Activated T-cell treated with anti-CD3 and anti-CD28 coated beads, Interleukin-2, amount 50 U/mL, for 48 hours (primary cell): ENCODE measurements at regions not wholly inside any gene's neighbourhood (a gene's known extent, or its start where the extent isn't known, plus 50 kb on each side); places are given as distances from the start of the nearest gene placed in this dataset.

Source experiments
- DNase-seq, 2 experiments: peaks; one replicate each; pipeline ENCODE4 v3.0.0-alpha.2; 2020

GRCh38 chr20:60540591-60540990 is 582.4 kb downstream of the CDH26 start:
- DNase-seq, result no peak

DNA sequence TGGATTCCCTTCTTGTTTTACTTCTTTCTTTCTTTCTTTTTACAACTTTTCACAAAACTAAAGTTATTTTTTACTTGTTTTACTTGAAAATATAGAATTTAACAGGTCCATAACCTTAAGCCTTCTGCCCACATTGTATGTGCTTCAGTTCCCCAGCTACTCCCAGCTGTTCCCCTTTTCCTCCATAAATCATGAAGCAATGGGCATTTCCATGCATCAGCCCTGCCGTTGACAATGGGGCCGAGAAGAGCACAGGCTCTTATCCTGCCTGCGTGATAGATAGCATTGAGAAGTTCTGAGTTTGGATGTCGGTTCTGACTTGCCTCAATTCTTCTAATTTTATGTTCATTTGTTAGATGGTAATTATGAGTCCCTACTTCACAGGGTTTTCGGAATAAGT is 583.8 kb downstream of the CDH26 start:
- DNase-seq, result no peak

GRCh38 chr20:60543598-60543997 is 585.4 kb downstream of the CDH26 start:
- DNase-seq, result no peak

GRCh38 chr20:60553095-60553494 is 594.9 kb downstream of the CDH26 start:
- DNase-seq, result no peak

DNA sequence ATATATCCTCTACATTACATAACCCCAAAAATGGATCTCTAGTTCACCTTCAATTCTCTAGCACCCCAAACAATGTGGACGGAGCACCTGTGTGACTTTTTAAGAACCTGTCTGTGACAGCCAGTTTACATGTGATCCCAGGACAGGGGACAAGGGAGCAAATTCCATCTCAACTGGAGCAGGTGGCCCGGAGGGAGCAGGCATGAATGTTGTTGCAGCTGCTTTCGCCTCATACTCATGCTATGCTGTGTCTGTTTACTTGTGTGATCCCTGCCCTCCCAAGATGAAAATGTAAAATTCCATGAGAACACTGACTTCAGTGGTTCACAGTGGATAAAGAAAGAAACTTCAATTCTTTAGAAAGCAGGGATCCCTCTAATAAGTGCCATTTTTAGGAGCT is 600.3 kb downstream of the CDH26 start:
- no peak for DNase-seq

DNA sequence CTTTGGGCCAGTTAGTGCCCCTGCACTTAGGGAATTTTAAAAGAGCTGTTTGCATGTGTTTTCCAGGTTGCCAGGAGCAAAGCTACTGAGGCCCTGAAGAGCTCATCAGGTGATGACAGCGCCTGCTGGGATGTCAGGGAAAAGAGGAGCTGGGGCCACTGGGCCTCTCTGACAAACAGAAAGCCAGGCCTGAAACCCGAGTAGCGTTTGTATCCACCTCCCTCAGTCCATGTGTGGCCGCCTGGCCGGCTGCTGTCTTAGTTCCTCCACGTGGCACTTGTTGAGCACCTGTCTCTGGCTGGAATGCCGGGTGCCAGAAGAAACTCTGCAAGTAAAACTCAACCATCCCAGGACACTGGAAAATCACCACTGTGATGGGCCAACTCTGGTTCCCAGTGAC is 601.2 kb downstream of the CDH26 start:
- DNase-seq, result no peak

DNA sequence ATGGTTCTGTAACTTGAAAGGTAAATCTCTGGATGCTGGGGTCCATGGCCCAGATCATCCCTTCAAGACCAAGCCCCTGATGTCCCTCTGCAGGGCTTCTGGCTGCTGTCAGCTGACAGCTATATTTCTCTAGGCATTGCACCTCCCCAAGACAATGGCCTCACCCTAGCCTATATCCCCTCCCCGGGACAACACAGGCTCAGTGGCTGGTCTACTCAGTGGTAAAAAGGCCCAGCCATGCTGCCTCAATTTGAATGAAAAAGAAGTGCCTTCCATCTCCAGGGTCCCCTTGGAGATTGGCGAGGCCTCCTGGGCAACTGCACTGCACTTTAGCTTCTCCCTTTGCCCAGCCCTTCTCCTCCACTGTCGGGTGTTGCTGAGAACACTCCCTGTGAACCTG is 602.8 kb downstream of the CDH26 start:
- DNase-seq, result no peak

DNA sequence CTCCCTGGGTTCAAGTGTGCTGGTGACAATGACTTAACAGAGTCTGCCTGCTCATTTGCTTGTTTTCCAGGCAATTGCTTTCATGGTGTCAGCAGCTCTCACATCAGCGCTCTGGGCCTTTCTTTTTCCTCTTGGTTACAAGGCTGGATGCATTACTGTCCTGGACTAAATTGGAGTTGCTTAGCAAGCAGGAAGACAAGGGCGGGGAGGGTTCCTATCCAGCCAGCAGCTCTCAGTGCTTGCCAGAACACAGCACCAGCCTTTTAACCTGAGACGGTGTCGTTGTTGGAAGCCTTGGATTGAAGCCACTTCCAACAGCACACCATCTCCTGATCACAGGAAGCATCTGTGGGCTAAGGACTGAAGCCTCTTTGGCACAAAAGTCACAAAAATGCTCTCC is 606.9 kb downstream of the CDH26 start:
- DNase-seq, result no peak

GRCh38 chr20:60565551-60565950 is 607.3 kb downstream of the CDH26 start:
- DNase-seq, result no peak

GRCh38 chr20:60569116-60569515 is 610.9 kb downstream of the CDH26 start:
- no peak for DNase-seq

- DNase-seq, result no peak
Observed at GRCh38 chr20:60570481-60571277, 612.5 kb downstream of the CDH26 start.

DNA sequence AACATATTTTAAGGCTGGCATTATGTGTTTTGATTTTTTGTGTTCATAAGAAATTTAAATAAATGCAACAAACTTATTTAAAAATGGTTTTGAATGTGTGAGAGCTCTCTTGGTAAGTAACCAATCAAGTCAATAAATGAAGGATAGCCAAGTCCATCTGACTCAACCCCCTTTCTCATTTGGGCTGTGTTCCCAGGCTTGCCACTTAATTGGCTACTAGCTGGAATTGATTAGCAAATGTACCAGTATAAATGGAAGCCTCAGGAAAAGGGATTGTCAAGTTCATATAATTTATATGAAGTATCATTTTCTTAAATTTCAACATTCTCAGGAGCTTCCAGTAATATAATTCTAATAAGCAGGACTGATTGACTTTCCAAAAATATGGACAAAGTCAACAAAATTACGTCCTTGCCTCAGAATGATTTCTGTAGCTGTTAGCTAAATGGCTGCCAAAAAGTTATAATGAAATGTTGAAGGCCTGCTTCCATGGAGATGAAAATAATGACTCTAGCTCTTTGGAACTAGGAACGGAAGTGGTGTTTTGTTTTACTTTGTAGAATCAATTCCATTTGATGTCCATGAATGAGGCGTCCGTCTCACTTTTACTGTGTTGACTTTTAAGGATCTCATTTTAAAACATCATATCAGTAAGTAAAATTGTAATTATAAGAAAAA is 614.9 kb downstream of the CDH26 start:
- no peak for DNase-seq

- DNase-seq, result no peak
Observed at GRCh38 chr20:60576236-60576635, 618.0 kb downstream of the CDH26 start.

- no peak for DNase-seq
Observed at GRCh38 chr20:60579941-60580515, 621.8 kb downstream of the CDH26 start.

- DNase-seq, result no peak
Observed at GRCh38 chr20:60581606-60582115, 623.4 kb downstream of the CDH26 start.

DNA sequence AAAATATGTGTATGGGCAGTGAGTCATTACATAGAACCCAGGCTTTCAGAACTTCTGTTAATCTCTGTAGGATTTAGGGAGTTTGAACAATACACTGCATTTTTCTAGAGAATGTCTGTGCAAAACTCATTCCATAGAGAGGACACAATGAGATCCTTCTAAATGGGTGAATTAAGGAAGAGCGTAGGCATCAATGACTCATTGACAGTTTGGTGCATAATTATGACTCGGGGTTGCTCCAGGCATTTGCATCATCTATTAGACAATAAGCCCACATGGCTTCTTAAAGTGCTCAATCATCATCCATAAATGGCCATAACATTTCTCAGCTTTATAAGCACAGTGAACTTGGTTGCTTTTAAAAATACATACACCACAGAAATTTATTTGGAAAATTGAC is 625.5 kb downstream of the CDH26 start:
- no peak for DNase-seq

DNA sequence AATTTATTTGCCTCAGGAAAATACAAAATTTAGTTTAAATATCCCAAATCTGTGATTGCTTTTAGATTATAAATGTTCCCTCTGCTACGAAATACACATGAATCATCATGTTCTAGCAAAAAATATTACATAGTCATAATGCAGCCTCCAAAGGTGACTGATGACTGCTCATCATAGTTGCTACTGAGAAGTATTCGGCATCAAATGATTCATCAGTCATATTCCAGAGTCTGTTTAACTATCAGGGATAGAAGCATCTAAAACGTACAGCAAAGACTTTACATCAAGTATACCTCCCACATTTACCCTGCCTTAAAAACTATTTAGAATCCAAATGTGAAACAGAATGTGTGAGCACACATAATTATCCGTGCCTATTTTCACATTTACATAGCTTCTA is 626.0 kb downstream of the CDH26 start:
- no peak for DNase-seq

- no peak for DNase-seq
Observed at GRCh38 chr20:60585651-60586050, 627.4 kb downstream of the CDH26 start.

DNA sequence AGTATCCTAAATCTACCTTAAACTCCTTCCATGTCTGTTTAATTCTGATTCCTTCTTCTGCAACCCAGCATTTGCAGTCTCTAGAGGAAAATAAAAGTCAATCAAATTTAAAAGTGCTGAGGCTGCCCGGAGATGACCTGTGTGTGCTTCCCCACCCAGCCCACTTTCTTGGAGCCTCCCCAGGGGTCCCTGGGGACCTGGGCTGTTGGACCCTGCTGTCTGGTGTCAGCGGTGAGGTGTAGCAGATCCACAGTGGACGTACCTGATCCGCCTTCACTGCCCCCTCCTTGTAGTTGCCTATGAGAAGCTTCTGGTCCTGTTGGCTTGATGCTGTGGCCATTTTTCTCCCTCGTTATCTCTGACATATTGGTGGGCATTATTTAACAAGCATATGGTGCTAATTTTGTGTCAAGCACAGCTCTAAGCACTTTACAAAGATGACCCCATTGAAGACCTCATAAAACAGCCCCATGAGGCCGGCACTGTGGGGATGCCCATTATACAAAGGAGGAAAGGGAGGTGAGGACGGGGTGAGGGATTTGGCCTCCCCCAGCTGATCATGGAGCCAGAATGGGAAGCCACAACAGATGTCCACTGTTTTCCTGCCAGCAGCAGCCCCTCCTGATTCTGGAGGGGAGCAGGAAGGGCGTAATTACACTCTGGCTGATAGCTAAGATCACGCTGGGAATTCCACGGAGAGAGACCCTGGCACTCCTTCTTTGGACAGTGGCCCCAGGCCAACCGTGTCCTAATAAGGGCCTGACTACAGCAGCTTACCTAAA is 628.2 kb downstream of the CDH26 start:
- DNase-seq, result no peak

DNA sequence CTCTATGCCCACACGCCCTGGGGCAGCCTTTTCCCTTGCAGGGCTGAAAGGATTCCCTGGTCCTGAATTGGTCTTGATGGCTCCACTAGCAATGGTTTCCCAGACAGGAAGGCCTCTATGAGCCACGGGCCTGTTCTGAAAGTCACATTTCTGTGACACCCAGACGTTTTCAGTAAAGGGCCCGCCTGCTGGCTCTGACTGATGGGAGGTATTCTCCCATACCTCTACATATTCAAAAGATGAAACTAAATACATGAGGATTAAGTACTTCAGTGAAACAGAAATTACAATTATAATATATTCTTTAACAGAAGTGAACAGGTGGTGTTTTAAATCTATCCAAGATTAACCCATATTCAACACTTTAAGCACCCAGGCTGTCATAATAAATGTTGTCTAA is 629.8 kb downstream of the CDH26 start:
- no peak for DNase-seq

- no peak for DNase-seq
Observed at GRCh38 chr20:60589623-60590022, 631.4 kb downstream of the CDH26 start.

DNA sequence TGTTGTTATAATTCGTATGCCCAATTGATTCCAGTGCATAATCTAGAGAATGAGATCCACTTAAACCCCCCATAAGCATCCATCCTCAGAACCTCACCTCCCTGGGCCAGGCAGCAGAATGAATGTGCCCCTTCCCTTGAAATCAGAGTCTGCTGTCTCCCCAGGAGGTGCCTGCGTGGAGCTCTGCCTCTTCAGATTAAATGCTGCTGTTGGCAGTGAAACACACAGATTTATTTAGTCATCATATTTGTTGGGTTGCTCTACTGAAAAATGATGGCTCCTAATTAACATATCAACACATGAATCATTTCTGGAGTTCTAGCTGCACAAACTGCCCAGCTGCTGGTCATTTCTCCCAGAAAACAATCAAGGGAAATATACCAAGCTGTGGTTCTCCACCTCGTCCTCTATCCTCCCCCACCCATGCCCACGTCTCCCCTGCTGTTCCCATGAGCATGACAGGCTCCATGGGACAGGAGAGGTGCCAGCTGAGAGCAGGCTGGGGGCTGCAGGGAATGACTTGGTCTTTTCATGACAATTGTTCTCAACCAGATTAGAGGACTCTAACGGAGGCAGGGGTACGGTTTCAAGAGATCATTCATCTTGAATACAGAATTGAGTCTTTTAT is 633.1 kb downstream of the CDH26 start:
- DNase-seq, result no peak

- no peak for DNase-seq
Observed at GRCh38 chr20:60598528-60598927, 640.3 kb downstream of the CDH26 start.
